ENCODE measurements at regions not wholly inside any gene's neighbourhood (a gene's known extent, or its start where the extent isn't known, plus 50 kb on each side); places are given as distances from the start of the nearest gene placed in this dataset.

GRCh38 chr18:8974279-8974678 is 128.2 kb upstream of the NDUFV2 start:
- Histone ChIP-seq H3K27me3 (ENCODE audit: control insufficient read depth, insufficient read depth, low read length) (no peaks in the 10 kb centered on the region), H3K4me1 (ENCODE audit: control insufficient read depth, insufficient read depth, low read length) (no peaks in the 10 kb centered on the region), H3K36me3 (ENCODE audit: control insufficient read depth, insufficient read depth, low read length) (no peaks in the 10 kb centered on the region), H3K27ac (ENCODE audit: low read length) (no peak overlapping the region), H3K9me3 (ENCODE audit: control insufficient read depth, insufficient read depth, low read depth, low read length) (peaks cover 6% of the 10 kb centered on the region; the same call in 1 of the 2 replicates), H3K4me3 (ENCODE audit: low read depth in 2 of 2, low read length in 2 of 2) (no peak overlapping the region)
- no TSS peak for BruUV-seq (replicated peaks)
- intact Hi-C loops (cut with micrococcal nuclease; ENCODE audit: unreplicated experiment) (no loop called here), in situ Hi-C loops (cut with HindIII; ENCODE audit: low pct_unique_long_range_greater_than_20kb, low sequenced_read_pairs) (no loop called here)
- ChIA-PET CTCF (no interaction called here), POLR2A (no interaction called here)
- DNase-seq (ENCODE audit: low read depth, low spot score) (no peak), ATAC-seq (no peak)
- no peak for TF ChIP-seq SIN3A (IDR thresholded peaks at IDR 0.05; ENCODE audit: borderline replicate concordance, insufficient read depth, low read depth, low read length)
- TF ChIP-seq CTCF (IDR thresholded peaks at IDR 0.05): no peak
- TF ChIP-seq POLR2AphosphoS5 (IDR thresholded peaks at IDR 0.05; ENCODE audit: low read depth, low read length): no peak
- TF ChIP-seq TCF7L2 (IDR thresholded peaks at IDR 0.05; ENCODE audit: low read depth, low read length): no peak
- no peak for TF ChIP-seq REST (IDR thresholded peaks at IDR 0.05; ENCODE audit: insufficient read depth in 1 of 2, low read depth in 2 of 2, low read length in 1 of 2)

- no peaks in the 10 kb centered on the region for H3K36me3 ChIP-seq (ENCODE audit: control insufficient read depth, insufficient read depth, low read length)
- peaks cover 6% of the 10 kb centered on the region; the same call in 1 of the 2 replicates for H3K9me3 ChIP-seq (ENCODE audit: control insufficient read depth, insufficient read depth, low read depth, low read length)
- in situ Hi-C loops (cut with HindIII; ENCODE audit: low pct_unique_long_range_greater_than_20kb, low sequenced_read_pairs): no loop called here
- POLR2A ChIA-PET: no interaction called here
- ATAC-seq (no peak), DNase-seq (ENCODE audit: low read depth, low spot score) (no peak)
- CTCF ChIA-PET: no interaction called here
- H3K27ac ChIP-seq (ENCODE audit: low read length): no peak overlapping the region
- H3K27me3 ChIP-seq (ENCODE audit: control insufficient read depth, insufficient read depth, low read length): no peaks in the 10 kb centered on the region
- H3K4me1 ChIP-seq (ENCODE audit: control insufficient read depth, insufficient read depth, low read length): no peaks in the 10 kb centered on the region
- intact Hi-C loops (cut with micrococcal nuclease; ENCODE audit: unreplicated experiment): no loop called here
- TF ChIP-seq TCF7L2 (IDR thresholded peaks at IDR 0.05; ENCODE audit: low read depth, low read length) (no peak), SIN3A (IDR thresholded peaks at IDR 0.05; ENCODE audit: borderline replicate concordance, insufficient read depth, low read depth, low read length) (no peak), CTCF (IDR thresholded peaks at IDR 0.05) (no peak), REST (IDR thresholded peaks at IDR 0.05; ENCODE audit: insufficient read depth in 1 of 2, low read depth in 2 of 2, low read length in 1 of 2) (no peak), POLR2AphosphoS5 (IDR thresholded peaks at IDR 0.05; ENCODE audit: low read depth, low read length) (no peak)
- no peak overlapping the region for H3K4me3 ChIP-seq (ENCODE audit: low read depth in 2 of 2, low read length in 2 of 2)
- no TSS peak for BruUV-seq (replicated peaks)
Measured at GRCh38 chr18:8974696-8975095, 127.8 kb upstream of the NDUFV2 start.

Measured in Panc1 (cell line).